ENCODE measurements at regions not wholly inside any gene's neighbourhood (a gene's known extent, or its start where the extent isn't known, plus 50 kb on each side); places are given as distances from the start of the nearest gene placed in this dataset.

- Histone ChIP-seq H3K27me3 (ENCODE audit: insufficient read depth, low read depth) (no peaks in the 10 kb centered on the region), H3K9me2 (ENCODE audit: insufficient read depth) (no peaks in the 10 kb centered on the region), H3K27ac (no peak overlapping the region), H3K79me2 (ENCODE audit: low read depth) (no peaks in the 10 kb centered on the region), H3K9me3 (ENCODE audit: insufficient read depth, low read depth) (no peaks in the 10 kb centered on the region), H4K20me1 (ENCODE audit: insufficient read depth) (no peaks in the 10 kb centered on the region), H3K36me3 (ENCODE audit: low read depth) (no peaks in the 10 kb centered on the region), H3K4me1 (replicated peaks; ENCODE audit: insufficient read depth) (no peaks in the 10 kb centered on the region), H3F3A (ENCODE audit: insufficient read depth, low read depth) (no peaks in the 10 kb centered on the region), H2AFZ (no peak overlapping the region), H3K4me2 (no peak overlapping the region), H3K4me3 (no peak overlapping the region)
- POLR2A ChIA-PET (ENCODE audit: unreplicated experiment), result interaction anchor here (0.6 kb wide), 1 partner anchor 264 kb away, joined by 3 read pairs; no protein-coding TSS in a partner anchor
- no TSS peak for BruUV-seq (replicated peaks)
- CTCF ChIA-PET, result no interaction called here
- intact Hi-C loops (cut with micrococcal nuclease; ENCODE audit: unreplicated experiment), result no loop called here
- TF ChIP-seq EZH2 (IDR thresholded peaks at IDR 0.05; ENCODE audit: low read depth) (no peak), CTCF (conservative IDR thresholded peaks at IDR 0.05) (no peak)
- DNase-seq, result no peak
Observed at GRCh38 chr2:147041121-147041494, 803.7 kb upstream of the ACVR2A start.

- Histone ChIP-seq H3K27me3 (ENCODE audit: insufficient read depth, low read depth) (no peaks in the 10 kb centered on the region), H3K4me3 (no peak overlapping the region), H2AFZ (no peak overlapping the region), H3K4me2 (no peak overlapping the region), H3K9me3 (ENCODE audit: insufficient read depth, low read depth) (no peaks in the 10 kb centered on the region), H3K9me2 (ENCODE audit: insufficient read depth) (no peaks in the 10 kb centered on the region), H3K4me1 (replicated peaks; ENCODE audit: insufficient read depth) (no peaks in the 10 kb centered on the region), H3F3A (ENCODE audit: insufficient read depth, low read depth) (no peaks in the 10 kb centered on the region), H3K79me2 (ENCODE audit: low read depth) (no peaks in the 10 kb centered on the region), H3K27ac (no peak overlapping the region), H4K20me1 (ENCODE audit: insufficient read depth) (no peaks in the 10 kb centered on the region), H3K36me3 (ENCODE audit: low read depth) (no peaks in the 10 kb centered on the region)
- ChIA-PET POLR2A (ENCODE audit: unreplicated experiment) (interaction anchor here (0.6 to 0.7 kb wide), 2 partner anchors 51 to 263 kb away, joined by 3 to 9 read pairs; no protein-coding TSS in a partner anchor), CTCF (no interaction called here)
- no TSS peak for BruUV-seq (replicated peaks)
- intact Hi-C loops (cut with micrococcal nuclease; ENCODE audit: unreplicated experiment), result no loop called here
- no peak for TF ChIP-seq CTCF (conservative IDR thresholded peaks at IDR 0.05)
- no peak for DNase-seq
Observed at GRCh38 chr2:147040298-147041120, 804.3 kb upstream of the ACVR2A start.

- Histone ChIP-seq H3K4me3 (no peak overlapping the region), H3K9me2 (ENCODE audit: insufficient read depth) (no peaks in the 10 kb centered on the region), H3K4me1 (replicated peaks; ENCODE audit: insufficient read depth) (peaks cover 5% of the 10 kb centered on the region; the same call in 1 of the 2 replicates), H2AFZ (no peak overlapping the region), H3K27ac (no peak overlapping the region), H3K9me3 (ENCODE audit: insufficient read depth, low read depth) (no peaks in the 10 kb centered on the region), H3K27me3 (ENCODE audit: insufficient read depth, low read depth) (no peaks in the 10 kb centered on the region), H4K20me1 (ENCODE audit: insufficient read depth) (no peaks in the 10 kb centered on the region), H3K36me3 (ENCODE audit: low read depth) (no peaks in the 10 kb centered on the region), H3K4me2 (no peak overlapping the region), H3K79me2 (ENCODE audit: low read depth) (no peaks in the 10 kb centered on the region), H3F3A (ENCODE audit: insufficient read depth, low read depth) (no peaks in the 10 kb centered on the region)
- intact Hi-C loops (cut with micrococcal nuclease; ENCODE audit: unreplicated experiment), result no loop called here
- POLR2A ChIA-PET (ENCODE audit: unreplicated experiment), result no interaction called here
- BruUV-seq (replicated peaks), result no TSS peak
- CTCF ChIA-PET, result no interaction called here
- no peak for TF ChIP-seq CTCF (conservative IDR thresholded peaks at IDR 0.05)
- no peak for TF ChIP-seq EZH2 (IDR thresholded peaks at IDR 0.05; ENCODE audit: low read depth)
- DNase-seq, result no peak
Observed at GRCh38 chr2:147037048-147037447, 807.8 kb upstream of the ACVR2A start.
